Lower leg skin (tissue), 3 donors: ENCODE measurements at regions not wholly inside any gene's neighbourhood (a gene's known extent, or its start where the extent isn't known, plus 50 kb on each side); places are given as distances from the start of the nearest gene placed in this dataset.

ENCODE experiments used
- POLR2A ChIP-seq, 2 donors: fragments of 450-650 bp; IDR thresholded peaks; one replicate each; pipeline ENCODE4 v1.6.1; 2016 to 2017; ENCODE audit warnings: antibody characterized with exemption in 2 of 2, mild to moderate bottlenecking in 1 of 2, moderate library complexity in 1 of 2
- TF ChIP-seq, protein P1 (sequence below), 3 donors: fragments of 450-650 bp; IDR thresholded peaks; one replicate each; pipeline ENCODE4 v1.5.1; 2016; ENCODE audit warnings: antibody characterized with exemption in 3 of 3, mild to moderate bottlenecking in 3 of 3, moderate library complexity in 2 of 3

DNA sequence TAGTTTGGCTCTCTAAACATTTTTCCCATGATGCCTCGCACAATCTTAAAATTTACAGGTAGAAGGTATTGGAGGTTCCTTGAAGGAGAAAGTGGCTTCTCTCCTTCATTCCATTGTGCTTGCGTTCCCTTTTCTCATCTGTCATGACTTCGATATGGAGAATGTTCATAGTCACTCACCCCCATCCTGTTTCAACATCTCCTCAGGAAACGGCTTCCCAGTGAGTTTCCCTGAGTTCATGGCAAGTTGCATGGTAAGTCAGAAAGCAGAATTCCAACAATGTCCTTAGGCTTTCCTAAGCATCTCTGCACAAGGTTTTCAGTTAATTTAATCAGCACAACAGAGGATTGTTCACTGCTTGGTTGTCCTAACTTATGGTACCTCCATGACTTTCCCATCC is 581.8 kb upstream of the SLITRK5 start:
- TF ChIP-seq, protein P1, sequence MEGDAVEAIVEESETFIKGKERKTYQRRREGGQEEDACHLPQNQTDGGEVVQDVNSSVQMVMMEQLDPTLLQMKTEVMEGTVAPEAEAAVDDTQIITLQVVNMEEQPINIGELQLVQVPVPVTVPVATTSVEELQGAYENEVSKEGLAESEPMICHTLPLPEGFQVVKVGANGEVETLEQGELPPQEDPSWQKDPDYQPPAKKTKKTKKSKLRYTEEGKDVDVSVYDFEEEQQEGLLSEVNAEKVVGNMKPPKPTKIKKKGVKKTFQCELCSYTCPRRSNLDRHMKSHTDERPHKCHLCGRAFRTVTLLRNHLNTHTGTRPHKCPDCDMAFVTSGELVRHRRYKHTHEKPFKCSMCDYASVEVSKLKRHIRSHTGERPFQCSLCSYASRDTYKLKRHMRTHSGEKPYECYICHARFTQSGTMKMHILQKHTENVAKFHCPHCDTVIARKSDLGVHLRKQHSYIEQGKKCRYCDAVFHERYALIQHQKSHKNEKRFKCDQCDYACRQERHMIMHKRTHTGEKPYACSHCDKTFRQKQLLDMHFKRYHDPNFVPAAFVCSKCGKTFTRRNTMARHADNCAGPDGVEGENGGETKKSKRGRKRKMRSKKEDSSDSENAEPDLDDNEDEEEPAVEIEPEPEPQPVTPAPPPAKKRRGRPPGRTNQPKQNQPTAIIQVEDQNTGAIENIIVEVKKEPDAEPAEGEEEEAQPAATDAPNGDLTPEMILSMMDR (IDR thresholded peaks at IDR 0.05), result no peak
- TF ChIP-seq POLR2A (IDR thresholded peaks at IDR 0.05), result no peak
